Retinal pigment epithelial cell (primary cell): ENCODE measurements at regions not wholly inside any gene's neighbourhood (a gene's known extent, or its start where the extent isn't known, plus 50 kb on each side); places are given as distances from the start of the nearest gene placed in this dataset.

ENCODE experiments used
- DNase-seq: peaks from one replicate; pipeline ENCODE4 v3.0.0-alpha.2; 2010; ENCODE audit warnings: low read depth
- H3K4me3 ChIP-seq: 2 replicates; pipeline ENCODE4 v1.5.1; 2011; ENCODE audit warnings: mild to moderate bottlenecking, low read length, control low read depth, moderate library complexity
- CTCF ChIP-seq: conservative IDR thresholded peaks from 2 replicates; pipeline ENCODE4 v1.5.1; 2011; ENCODE audit warnings: low read depth, low read length, control low read depth, inconsistent platforms

- TF ChIP-seq CTCF: no peak
- H3K4me3 ChIP-seq: no peak overlapping the region
- DNase-seq: no peak
Observed at GRCh38 chr10:36281831-36282331, 639.8 kb upstream of the FZD8 start.

GRCh38 chr10:36280890-36281499 lies 638.9 kb upstream of the FZD8 start:
- H3K4me3 ChIP-seq: no peak overlapping the region
- TF ChIP-seq CTCF: no peak
- no peak for DNase-seq

GRCh38 chr10:36280321-36280741 lies 638.2 kb upstream of the FZD8 start:
- TF ChIP-seq CTCF: no peak
- H3K4me3 ChIP-seq: no peak overlapping the region
- peak; percentile 59 for DNase-seq

GRCh38 chr10:36278176-36278575 lies 636.1 kb upstream of the FZD8 start:
- no peak for DNase-seq
- no peak for TF ChIP-seq CTCF
- no peak overlapping the region for H3K4me3 ChIP-seq

- TF ChIP-seq CTCF: no peak
- no peak overlapping the region for H3K4me3 ChIP-seq
- no peak for DNase-seq
Observed at GRCh38 chr10:36277459-36277858, 635.4 kb upstream of the FZD8 start.

- DNase-seq: no peak
- TF ChIP-seq CTCF: no peak
- H3K4me3 ChIP-seq: no peak overlapping the region
Observed at GRCh38 chr10:36271627-36272340, 629.7 kb upstream of the FZD8 start.

GRCh38 chr10:36269222-36269621 lies 627.1 kb upstream of the FZD8 start:
- DNase-seq: no peak

More at GRCh38 chr10:36269222-36269621, 627.1 kb upstream of the FZD8 start:
- TF ChIP-seq CTCF: no peak
- no peak overlapping the region for H3K4me3 ChIP-seq
